HCT116 (cell line): ENCODE measurements at regions not wholly inside any gene's neighbourhood (a gene's known extent, or its start where the extent isn't known, plus 50 kb on each side); places are given as distances from the start of the nearest gene placed in this dataset.

ENCODE experiments used
- ATAC-seq: fragments of 200-7000 bp; cut with Tn5 transposase; 2 replicates; pipeline ENCODE4 v1.9.1; 2020; ENCODE audit warnings: mild to moderate bottlenecking, moderate library complexity
- BruUV-seq: library from RNA; stranded (reverse); fragments of 400-500 nt; replicated peaks from 2 replicates; lab custom pipeline; 2021; lab: Mats Ljungman, UMichigan
- CTCF ChIA-PET: fragments of 300-600 bp; sonication (Branson Sonifier 250); formaldehyde crosslinking; loops from one replicate; lab custom pipeline; 2021; ENCODE audit warnings: antibody characterized with exemption; lab: Charles Lee
- POLR2A ChIA-PET: fragments of 300-600, 350-600 bp; sonication (Branson Sonifier 250); formaldehyde crosslinking; loops from one replicate; lab custom pipeline; 2021; ENCODE audit warnings: antibody characterized with exemption; lab: Charles Lee
- RAD21 ChIA-PET, 2 experiments: fragments of 300-600 bp; sonication (Branson Sonifier 250); formaldehyde crosslinking; loops; one replicate each; lab custom pipeline; 2023; ENCODE audit warnings: low total read pairs in 2 of 2; ENCODE audit not compliant: uncharacterized antibody in 2 of 2, unreplicated experiment in 2 of 2, low non-redundant PET in 1 of 2; lab: Charles Lee
- DNase-seq: peaks from one replicate; pipeline ENCODE4 v3.0.0-alpha.2; 2010; ENCODE audit warnings: low read depth, low spot score
- H2AFZ ChIP-seq: fragments of 200-600 bp; shearing (Covaris generic), sonication (generic); 2 replicates; pipeline ENCODE4 v1.6.1; 2017; ENCODE audit warnings: low read depth, mixed run types, mixed read lengths, antibody characterized with exemption, low read length; ENCODE audit not compliant: poor library complexity, severe bottlenecking
- H3K27ac ChIP-seq: 2 replicates; pipeline ENCODE4 v1.5.1; 2012; ENCODE audit warnings: low read depth, low read length
- H3K27me3 ChIP-seq: fragments of 200-600 bp; sonication (generic); 2 replicates; pipeline ENCODE4 v1.6.1; 2016; ENCODE audit warnings: mixed run types, low read length, mixed read lengths; ENCODE audit not compliant: insufficient read depth
- H3K36me3 ChIP-seq, 2 experiments: fragments of 200-500 bp in 1 of 2; fragments of 200-600 bp in 1 of 2; sonication (Bioruptor generic) in 1 of 2; sonication (generic) in 1 of 2; 2 replicates each; pipeline versions ENCODE4 v1.5.1 to v1.6.1; 2014 to 2016; ENCODE audit warnings: low read length in 2 of 2, inconsistent platforms in 1 of 2, mixed read lengths in 1 of 2, mixed run types in 1 of 2; ENCODE audit not compliant: insufficient read depth in 2 of 2, control insufficient read depth in 1 of 2
- H3K4me1 ChIP-seq, 2 experiments: fragments of 200-600 bp in 1 of 2; sonication (generic) in 1 of 2; 2 replicates each; pipeline versions ENCODE4 v1.5.1 to v1.6.1; 2012 to 2017; ENCODE audit warnings: low read length in 2 of 2, inconsistent platforms in 1 of 2, mild to moderate bottlenecking in 1 of 2, mixed read lengths in 1 of 2, mixed run types in 1 of 2, moderate library complexity in 1 of 2; ENCODE audit not compliant: insufficient read depth in 2 of 2, control insufficient read depth in 1 of 2
- H3K4me2 ChIP-seq: fragments of 200-600 bp; sonication (generic); 2 replicates; pipeline ENCODE4 v1.6.1; 2017; ENCODE audit warnings: mixed run types, low read length, mixed read lengths
- H3K4me3 ChIP-seq, 2 experiments: fragments of 200-600 bp in 1 of 2; sonication (generic) in 1 of 2; replicated peaks in 1 of 2; 2 replicates each; pipeline ENCODE4 v1.5.1; 2011 to 2016; ENCODE audit warnings: low read length in 2 of 2, control low read depth in 1 of 2, low read depth in 1 of 2, mild to moderate bottlenecking in 1 of 2, mixed read lengths in 1 of 2, mixed run types in 1 of 2
- H3K79me2 ChIP-seq: fragments of 200-600 bp; sonication (generic); 2 replicates; pipeline ENCODE4 v1.6.1; 2017; ENCODE audit warnings: mild to moderate bottlenecking, mixed run types, low read length, moderate library complexity, mixed read lengths; ENCODE audit not compliant: insufficient read depth
- H3K9ac ChIP-seq: fragments of 200-600 bp; sonication (generic); 2 replicates; pipeline ENCODE4 v1.6.1; 2016; ENCODE audit warnings: low read length, mixed read lengths
- H3K9me2 ChIP-seq: fragments of 200-600 bp; sonication (generic), shearing (Covaris generic); 2 replicates; pipeline ENCODE4 v1.6.1; 2017; ENCODE audit warnings: mixed run types, mild to moderate bottlenecking, moderate library complexity; ENCODE audit not compliant: insufficient read depth
- H3K9me3 ChIP-seq, 2 experiments: fragments of 200-500 bp in 1 of 2; fragments of 200-600 bp in 1 of 2; sonication (Bioruptor generic) in 1 of 2; sonication (generic) in 1 of 2; 2 replicates each; pipeline ENCODE4 v1.6.1; 2014 to 2017; ENCODE audit warnings: low read length in 2 of 2, mixed read lengths in 2 of 2, inconsistent platforms in 1 of 2, low read depth in 1 of 2, mild to moderate bottlenecking in 1 of 2, mixed run types in 1 of 2, moderate library complexity in 1 of 2; ENCODE audit not compliant: control insufficient read depth in 1 of 2, insufficient read depth in 1 of 2
- H4K20me1 ChIP-seq: fragments of 200-600 bp; sonication (generic), shearing (Covaris generic); 2 replicates; pipeline ENCODE4 v1.6.1; 2017; ENCODE audit warnings: mixed run types, mild to moderate bottlenecking, moderate library complexity; ENCODE audit not compliant: insufficient read depth
- ATF3 ChIP-seq: IDR thresholded peaks from 2 replicates; pipeline ENCODE4 v1.6.1; 2012
- CBX3 ChIP-seq: IDR thresholded peaks from 2 replicates; pipeline ENCODE4 v1.6.1; 2012; ENCODE audit warnings: low read depth
- CTCF ChIP-seq, 3 experiments: fragments of 200-600 bp in 1 of 3; sonication (generic) in 1 of 3; IDR thresholded peaks in 2 of 3; conservative IDR thresholded peaks in 1 of 3; 2 replicates each; pipeline ENCODE4 v1.5.1; 2012 to 2017; ENCODE audit warnings: low read depth in 2 of 3, low read length in 2 of 3, antibody characterized with exemption in 1 of 3, borderline replicate concordance in 1 of 3, control low read depth in 1 of 3, mild to moderate bottlenecking in 1 of 3, mixed read lengths in 1 of 3, mixed run types in 1 of 3, moderate library complexity in 1 of 3; ENCODE audit not compliant: insufficient read depth in 1 of 3
- EGR1 ChIP-seq: IDR thresholded peaks from 2 replicates; pipeline ENCODE4 v1.6.1; 2012; ENCODE audit warnings: low read depth
- EZH2 ChIP-seq: fragments of 200-600 bp; sonication (generic); IDR thresholded peaks from 2 replicates; pipeline ENCODE4 v1.6.1; 2017; ENCODE audit warnings: antibody characterized with exemption, mixed run types
- FOSL1 ChIP-seq: IDR thresholded peaks from 2 replicates; pipeline ENCODE4 v1.6.1; 2012; ENCODE audit warnings: low read depth
- RAD21 ChIP-seq: IDR thresholded peaks from 2 replicates; pipeline ENCODE4 v1.6.1; 2012; ENCODE audit warnings: low read depth, mild to moderate bottlenecking
- REST ChIP-seq: IDR thresholded peaks from 2 replicates; pipeline ENCODE4 v1.6.1; 2012; ENCODE audit warnings: low read depth
- ZBTB33 ChIP-seq: IDR thresholded peaks from 2 replicates; pipeline ENCODE4 v1.6.1; 2011; ENCODE audit warnings: mild to moderate bottlenecking, low read length, moderate library complexity; ENCODE audit not compliant: insufficient replicate concordance; ENCODE audit errors: extremely low read depth
- intact Hi-C: fragments of 100-400 bp; cut with micrococcal nuclease; formaldehyde crosslinking; loops from 2 replicates; pipeline ENCODE4 v1.10.0; 2022

- no peak overlapping the region for H3K9ac ChIP-seq
- H2AFZ ChIP-seq = no peak overlapping the region
- no peak overlapping the region for H3K4me2 ChIP-seq
- intact Hi-C loops = loop anchor here (2.0 to 5.0 kb wide), 2 partner anchors 181 to 367 kb away; no protein-coding TSS in a partner anchor
- ChIA-PET CTCF (interaction anchor here (1.2 to 1.7 kb wide), 2 partner anchors 182 to 367 kb away, joined by 4 to 7 read pairs; no protein-coding TSS in a partner anchor), RAD21 (no interaction called here), POLR2A (no interaction called here)
- no peaks in the 10 kb centered on the region for H3K9me2 ChIP-seq
- ATAC-seq (0 out of 2 replicates have a peak, but pooled peaks have one; percentile 63), DNase-seq (no peak)
- H4K20me1 ChIP-seq = no peaks in the 10 kb centered on the region
- no peaks in the 10 kb centered on the region for H3K79me2 ChIP-seq
- H3K36me3 ChIP-seq = no peaks in the 10 kb centered on the region
- no peaks in the 10 kb centered on the region for H3K4me1 ChIP-seq
- no peaks in the 10 kb centered on the region for H3K9me3 ChIP-seq
- H3K27me3 ChIP-seq = no peaks in the 10 kb centered on the region
- no TSS peak for BruUV-seq
- TF ChIP-seq ATF3 = no peak
- TF ChIP-seq RAD21 = peak; percentile 52
- no peak for TF ChIP-seq EZH2
- peak in 1 of 3 experiments; percentile 14; a peak in 2 of 6 replicates for TF ChIP-seq CTCF (IDR thresholded peaks at IDR 0.05 in 2 of 3, conservative IDR thresholded peaks at IDR 0.05 in 1 of 3; ENCODE audit: borderline replicate concordance in 1 of 3, insufficient read depth in 1 of 3, low read depth in 2 of 3, low read length in 2 of 3)
- TF ChIP-seq CBX3 = no peak
- no peak overlapping the region for H3K4me3 ChIP-seq
- no peak overlapping the region for H3K27ac ChIP-seq
Measured at GRCh38 chr12:126926023-126926594, 1340.9 kb upstream of the TMEM132C start.

- intact Hi-C loops = no loop called here
- Histone ChIP-seq H4K20me1 (no peaks in the 10 kb centered on the region), H3K9me2 (no peaks in the 10 kb centered on the region), H3K9ac (no peak overlapping the region), H3K79me2 (no peaks in the 10 kb centered on the region), H3K27me3 (no peaks in the 10 kb centered on the region), H3K4me2 (no peak overlapping the region), H3K4me1 (no peaks in the 10 kb centered on the region), H3K27ac (no peak overlapping the region), H2AFZ (no peak overlapping the region), H3K36me3 (no peaks in the 10 kb centered on the region), H3K9me3 (no peaks in the 10 kb centered on the region), H3K4me3 (no peak overlapping the region)
- ChIA-PET CTCF (no interaction called here), RAD21 (no interaction called here), POLR2A (no interaction called here)
- ATAC-seq = no peak
- no TSS peak for BruUV-seq
- TF ChIP-seq CBX3 = no peak
- no peak for TF ChIP-seq EGR1
- no peak for TF ChIP-seq ZBTB33
- no peak for TF ChIP-seq EZH2
- no peak for TF ChIP-seq FOSL1
- TF ChIP-seq REST = no peak
- DNase-seq = no peak
Measured at GRCh38 chr12:126930234-126930633, 1336.7 kb upstream of the TMEM132C start.
